ENCODE measurements at regions not wholly inside any gene's neighbourhood (a gene's known extent, or its start where the extent isn't known, plus 50 kb on each side); places are given as distances from the start of the nearest gene placed in this dataset.
A peak's percentile ranks its signal among the peaks of the same experiment; 100 is the strongest.

DNA sequence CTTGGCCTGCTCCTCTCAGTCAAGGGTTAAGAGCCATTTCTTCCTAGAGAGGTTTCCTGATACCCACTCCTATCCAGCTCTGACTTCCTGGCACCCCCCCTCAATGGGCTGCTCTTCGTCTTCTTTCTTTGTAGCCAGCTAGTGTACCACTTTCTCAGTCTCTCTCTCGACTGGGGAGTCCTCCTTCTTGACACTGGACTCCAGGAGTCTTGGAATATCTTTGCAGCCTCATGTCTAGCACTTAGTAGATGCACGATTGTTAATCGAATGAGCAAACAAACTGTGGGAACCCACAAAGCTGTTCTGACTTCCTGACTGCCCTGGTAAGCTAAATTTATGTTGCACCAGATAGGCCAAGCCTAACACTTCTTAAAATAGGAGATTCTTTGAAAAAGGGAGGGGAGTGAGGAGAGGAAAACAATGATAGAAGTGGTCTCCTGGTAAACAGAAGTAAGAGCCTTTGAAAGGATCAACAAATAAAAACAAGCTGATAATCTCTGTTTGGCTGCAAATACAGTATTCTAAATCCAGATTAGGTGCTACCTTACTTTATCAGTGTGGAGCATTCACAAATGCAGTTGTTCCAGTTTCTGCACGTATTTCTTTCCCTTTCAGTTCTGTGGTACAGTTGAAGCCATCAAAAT, 160.1 kb upstream of the CITED2 start:
- H3K9me3 Mint-ChIP-seq = peaks cover 1 to 8% of the 10 kb centered on the region in 2 donors
- H3K36me3 Mint-ChIP-seq = peaks cover 0 to 8% of the 10 kb centered on the region in 2 donors
- H3K27ac Mint-ChIP-seq = peak overlapping the region in 1 of 2 donors; percentile 1
- ATAC-seq (no peak), DNase-seq (ENCODE audit: low spot score in 2 of 2) (no peak)

GRCh38 chr6:139533573-139534471, 159.4 kb upstream of the CITED2 start:
- no peak for DNase-seq (ENCODE audit: low spot score in 2 of 2)
- H3K36me3 Mint-ChIP-seq = peaks cover 0 to 13% of the 10 kb centered on the region in 2 donors
- ATAC-seq = no peak
- H3K9me3 Mint-ChIP-seq = peaks cover 5 to 12% of the 10 kb centered on the region in 2 donors
- H3K27ac Mint-ChIP-seq = no peak overlapping the region

- Mint-ChIP-seq H3K27ac (no peak overlapping the region), H3K36me3 (peaks cover 0 to 13% of the 10 kb centered on the region in 2 donors), H3K9me3 (peaks cover 5 to 12% of the 10 kb centered on the region in 2 donors)
- DNase-seq (ENCODE audit: low spot score in 2 of 2) (no peak), ATAC-seq (no peak)
Observed at GRCh38 chr6:139533171-139533570, 158.7 kb upstream of the CITED2 start.

GRCh38 chr6:139531148-139532115, 157.0 kb upstream of the CITED2 start:
- DNase-seq (ENCODE audit: low spot score in 2 of 2) (no peak), ATAC-seq (peak; percentile 71 to 84)
- H3K9me3 Mint-ChIP-seq = peaks cover 5 to 18% of the 10 kb centered on the region in 2 donors
- peaks cover 0 to 22% of the 10 kb centered on the region in 2 donors for H3K36me3 Mint-ChIP-seq
- no peak overlapping the region for H3K27ac Mint-ChIP-seq

GRCh38 chr6:139530561-139530960, 156.1 kb upstream of the CITED2 start:
- peaks cover 5 to 18% of the 10 kb centered on the region in 2 donors for H3K9me3 Mint-ChIP-seq
- no peak overlapping the region for H3K27ac Mint-ChIP-seq
- ATAC-seq (no peak), DNase-seq (ENCODE audit: low spot score in 2 of 2) (no peak)
- peaks cover 0 to 22% of the 10 kb centered on the region in 2 donors for H3K36me3 Mint-ChIP-seq

GRCh38 chr6:139529420-139529819, 155.0 kb upstream of the CITED2 start:
- Mint-ChIP-seq H3K9me3 (peaks cover 5 to 18% of the 10 kb centered on the region in 2 donors), H3K27ac (peak overlapping the region in 1 of 2 donors; percentile 37), H3K36me3 (peaks cover 0 to 27% of the 10 kb centered on the region in 2 donors)
- DNase-seq (ENCODE audit: low spot score in 2 of 2) (no peak), ATAC-seq (no peak)

GRCh38 chr6:139528471-139528870, 154.0 kb upstream of the CITED2 start:
- Mint-ChIP-seq H3K27ac (peak overlapping the region in 1 of 2 donors; percentile 29), H3K9me3 (peaks cover 5 to 16% of the 10 kb centered on the region in 2 donors), H3K36me3 (peaks cover 0 to 24% of the 10 kb centered on the region in 2 donors)
- DNase-seq (ENCODE audit: low spot score in 2 of 2) = no peak
- ATAC-seq = peak in 1 of 2 donors; percentile 69

DNA sequence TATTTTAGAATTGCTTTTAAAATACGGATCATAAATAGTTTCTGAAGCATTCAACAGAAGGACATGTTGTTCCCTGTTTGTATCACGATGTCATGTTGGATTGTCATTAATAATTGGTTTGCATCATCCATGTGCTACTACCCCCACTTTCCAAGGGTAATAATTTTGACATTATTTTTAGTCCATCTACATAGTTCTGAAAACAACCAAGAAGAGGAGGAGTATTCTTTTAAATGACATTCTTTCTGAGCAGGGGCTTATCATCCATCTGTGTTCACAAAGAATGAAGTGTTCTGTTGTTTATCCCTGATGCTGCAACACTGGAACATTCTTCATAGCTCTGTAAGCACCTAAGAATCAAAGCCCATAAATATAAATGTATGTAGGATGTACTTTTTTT, 151.0 kb upstream of the CITED2 start:
- ATAC-seq (no peak), DNase-seq (ENCODE audit: low spot score in 2 of 2) (no peak)
- H3K27ac Mint-ChIP-seq = no peak overlapping the region
- peaks cover 0 to 36% of the 10 kb centered on the region in 2 donors for H3K36me3 Mint-ChIP-seq
- H3K9me3 Mint-ChIP-seq = peaks cover 5 to 13% of the 10 kb centered on the region in 2 donors

- DNase-seq (ENCODE audit: low spot score in 2 of 2) (no peak), ATAC-seq (no peak)
- no peak overlapping the region for H3K27ac Mint-ChIP-seq
- H3K36me3 Mint-ChIP-seq = peaks cover 0 to 35% of the 10 kb centered on the region in 2 donors
- peaks cover 0 to 12% of the 10 kb centered on the region in 2 donors for H3K9me3 Mint-ChIP-seq
Observed at GRCh38 chr6:139523986-139524385, 149.5 kb upstream of the CITED2 start.

GRCh38 chr6:139522511-139523220, 148.2 kb upstream of the CITED2 start:
- DNase-seq (ENCODE audit: low spot score in 2 of 2) = no peak
- Mint-ChIP-seq H3K27ac (no peak overlapping the region), H3K9me3 (peaks cover 3 to 12% of the 10 kb centered on the region in 2 donors), H3K36me3 (peaks cover 0 to 34% of the 10 kb centered on the region in 2 donors)
- ATAC-seq = no peak

- no peak overlapping the region for H3K27ac Mint-ChIP-seq
- DNase-seq (ENCODE audit: low spot score in 2 of 2) = no peak
- no peak for ATAC-seq
- peaks cover 3 to 6% of the 10 kb centered on the region in 2 donors for H3K9me3 Mint-ChIP-seq
- H3K36me3 Mint-ChIP-seq = peaks cover 0 to 27% of the 10 kb centered on the region in 2 donors
Observed at GRCh38 chr6:139521338-139521737, 146.9 kb upstream of the CITED2 start.

DNA sequence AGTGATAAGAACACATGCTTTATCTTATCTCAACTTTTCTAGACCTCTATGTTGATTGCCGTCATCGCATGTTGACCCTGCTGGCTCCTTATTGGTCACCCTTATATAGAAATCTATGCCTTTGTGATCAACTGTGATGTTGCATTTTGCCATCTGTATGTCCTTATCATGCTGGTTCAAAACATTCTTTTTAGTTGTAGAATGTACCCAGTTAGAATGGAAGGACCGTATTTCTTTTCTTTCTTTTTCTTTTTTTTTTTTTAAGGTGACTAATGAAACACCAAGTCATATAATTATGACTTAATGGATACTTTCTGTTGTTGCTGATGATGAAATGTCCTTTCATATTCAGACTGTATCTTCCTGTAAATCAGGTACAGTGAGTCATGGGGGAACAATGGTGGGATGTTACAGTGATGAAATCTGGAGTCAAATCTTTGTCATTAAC, 145.9 kb upstream of the CITED2 start:
- H3K9me3 Mint-ChIP-seq = peaks cover 3 to 6% of the 10 kb centered on the region in 2 donors
- DNase-seq (ENCODE audit: low spot score in 2 of 2) (no peak), ATAC-seq (peak in 1 of 2 donors; percentile 83)
- H3K27ac Mint-ChIP-seq = peak overlapping the region in 1 of 2 donors; percentile 26
- peaks cover 0 to 24% of the 10 kb centered on the region in 2 donors for H3K36me3 Mint-ChIP-seq

- DNase-seq (ENCODE audit: low spot score in 2 of 2) (no peak), ATAC-seq (no peak)
- Mint-ChIP-seq H3K36me3 (peaks cover 0 to 21% of the 10 kb centered on the region in 2 donors), H3K9me3 (peaks cover 3 to 6% of the 10 kb centered on the region in 2 donors), H3K27ac (no peak overlapping the region)
Observed at GRCh38 chr6:139519571-139520031, 145.2 kb upstream of the CITED2 start.

DNA sequence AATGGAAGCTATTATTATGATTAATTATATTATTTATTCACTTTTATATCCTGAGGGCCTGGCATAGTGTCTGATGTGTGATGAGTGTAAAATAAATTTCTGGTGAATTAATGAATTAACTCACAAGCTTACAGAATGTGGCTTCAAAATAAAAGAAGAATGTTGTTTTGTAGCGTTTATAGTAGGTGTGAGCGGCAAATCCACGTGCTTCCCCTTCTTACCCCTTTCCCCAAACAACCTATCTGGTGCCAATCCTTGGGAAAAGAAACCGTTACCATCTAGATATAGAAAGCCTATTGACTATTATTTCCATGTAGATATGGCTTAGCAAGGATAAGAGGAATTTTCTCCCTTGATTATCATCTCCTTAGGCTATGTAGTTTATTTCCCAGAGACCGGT, 144.6 kb upstream of the CITED2 start:
- peaks cover 3 to 6% of the 10 kb centered on the region in 2 donors for H3K9me3 Mint-ChIP-seq
- ATAC-seq (no peak), DNase-seq (ENCODE audit: low spot score in 2 of 2) (no peak)
- H3K36me3 Mint-ChIP-seq = peaks cover 0 to 21% of the 10 kb centered on the region in 2 donors
- H3K27ac Mint-ChIP-seq = no peak overlapping the region

DNA sequence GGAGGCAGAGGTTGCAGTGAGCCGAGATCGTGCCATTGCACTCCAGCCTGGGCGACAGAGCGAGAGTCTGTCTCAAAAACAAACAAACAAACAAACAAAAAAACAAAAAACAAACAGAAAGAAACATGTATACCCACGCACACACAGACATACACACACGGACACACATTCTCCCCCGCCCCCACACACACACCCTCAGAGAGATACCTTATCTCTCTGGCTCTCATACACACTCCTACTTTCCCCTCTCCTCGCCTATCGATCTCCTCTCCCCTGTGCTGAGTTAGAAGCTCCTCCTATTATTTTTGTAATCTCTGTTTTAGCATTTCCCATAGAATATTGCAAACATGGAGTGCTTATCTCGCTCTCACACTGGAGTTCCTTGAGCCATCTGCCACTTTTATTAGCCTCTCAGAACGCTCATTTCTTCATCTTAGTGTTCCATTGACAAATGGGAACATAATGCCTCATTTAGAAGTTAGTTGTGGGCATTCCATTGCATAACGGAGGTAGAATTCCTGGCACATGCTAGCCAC, 144.2 kb upstream of the CITED2 start:
- no peak for DNase-seq (ENCODE audit: low spot score in 2 of 2)
- peaks cover 3 to 6% of the 10 kb centered on the region in 2 donors for H3K9me3 Mint-ChIP-seq
- no peak for ATAC-seq
- no peak overlapping the region for H3K27ac Mint-ChIP-seq
- peaks cover 0 to 21% of the 10 kb centered on the region in 2 donors for H3K36me3 Mint-ChIP-seq

Measured in activated naive CD4-positive, alpha-beta T cell treated with anti-CD3 and anti-CD28 coated beads, Interleukin-2, amount 50 U/mL, for 72 hours (primary cell).